Loucy (cell line): ENCODE measurements at regions not wholly inside any gene's neighbourhood (a gene's known extent, or its start where the extent isn't known, plus 50 kb on each side); places are given as distances from the start of the nearest gene placed in this dataset.

Source experiments
- H2AFZ ChIP-seq: fragments of 200-600 bp; sonication (generic); 2 replicates; pipeline ENCODE4 v1.6.0; 2016; ENCODE audit warnings: antibody characterized with exemption, mild to moderate bottlenecking, low read length, moderate library complexity
- H3F3A ChIP-seq: fragments of 200-600 bp; 2 replicates; pipeline ENCODE4 v1.6.0; 2016; ENCODE audit warnings: antibody characterized with exemption, low read depth, mild to moderate bottlenecking
- H3K27me3 ChIP-seq: fragments of 200-600 bp; sonication (generic); 2 replicates; pipeline ENCODE4 v1.6.1; 2014; ENCODE audit warnings: low read length, mild to moderate bottlenecking; ENCODE audit not compliant: insufficient read depth, poor library complexity, severe bottlenecking
- H3K36me3 ChIP-seq: fragments of 200-600 bp; sonication (generic); 2 replicates; pipeline ENCODE4 v1.6.1; 2016; ENCODE audit warnings: low read length; ENCODE audit not compliant: insufficient read depth
- H3K4me1 ChIP-seq: fragments of 200-600 bp; sonication (generic); 2 replicates; pipeline ENCODE4 v1.5.1; 2014; ENCODE audit warnings: low read length, mild to moderate bottlenecking; ENCODE audit not compliant: insufficient read depth, poor library complexity, severe bottlenecking
- H3K4me2 ChIP-seq: fragments of 200-600 bp; sonication (generic); 2 replicates; pipeline ENCODE4 v1.6.0; 2014; ENCODE audit warnings: antibody characterized with exemption, low read length, low read depth, mild to moderate bottlenecking; ENCODE audit not compliant: poor library complexity, severe bottlenecking
- H3K4me3 ChIP-seq: fragments of 200-600 bp; sonication (generic); 2 replicates; pipeline ENCODE4 v1.5.1; 2014; ENCODE audit warnings: low read length, mild to moderate bottlenecking, mixed read lengths; ENCODE audit not compliant: poor library complexity, severe bottlenecking
- H3K79me2 ChIP-seq: fragments of 200-600 bp; sonication (generic); 2 replicates; pipeline ENCODE4 v1.6.1; 2014; ENCODE audit warnings: low read length; ENCODE audit not compliant: insufficient read depth
- H3K9ac ChIP-seq: fragments of 200-600 bp; sonication (generic); 2 replicates; pipeline ENCODE4 v1.6.0; 2014; ENCODE audit warnings: mild to moderate bottlenecking, low read depth, low read length, moderate library complexity; ENCODE audit not compliant: poor library complexity, severe bottlenecking
- H3K9me2 ChIP-seq: fragments of 200-600 bp; sonication (generic); replicated peaks from 2 replicates; pipeline ENCODE4 v1.6.1; 2016; ENCODE audit warnings: low read depth, low read length, mixed read lengths
- H3K9me3 ChIP-seq: fragments of 200-600 bp; sonication (generic); 2 replicates; pipeline ENCODE4 v1.6.1; 2014; ENCODE audit warnings: mild to moderate bottlenecking, antibody characterized with exemption, low read length, low read depth; ENCODE audit not compliant: insufficient read depth
- H4K20me1 ChIP-seq: fragments of 200-600 bp; sonication (generic); 2 replicates; pipeline ENCODE4 v1.6.0; 2014; ENCODE audit warnings: antibody characterized with exemption, low read length, mild to moderate bottlenecking; ENCODE audit not compliant: insufficient read depth, poor library complexity, severe bottlenecking
- CTCF ChIP-seq: fragments of 200-600 bp; sonication (generic); conservative IDR thresholded peaks from 2 replicates; pipeline ENCODE4 v1.5.1; 2014; ENCODE audit warnings: mild to moderate bottlenecking, antibody characterized with exemption, low read length
- EZH2phosphoT487 ChIP-seq: fragments of 200-600 bp; IDR thresholded peaks from 2 replicates; pipeline ENCODE4 v1.6.1; 2018; ENCODE audit warnings: antibody characterized with exemption, mild to moderate bottlenecking, moderate library complexity, borderline replicate concordance

GRCh38 chr3:150296123-150296735 is 111.9 kb upstream of the TSC22D2 start:
- Histone ChIP-seq H3K79me2 (no peaks in the 10 kb centered on the region), H3K9me3 (no peaks in the 10 kb centered on the region), H3K4me2 (no peak overlapping the region), H4K20me1 (no peaks in the 10 kb centered on the region), H3F3A (no peaks in the 10 kb centered on the region), H2AFZ (0 out of 2 replicates have a peak overlapping the region, but pooled peaks have one; percentile 44), H3K36me3 (no peaks in the 10 kb centered on the region), H3K4me3 (no peak overlapping the region), H3K9me2 (no peaks in the 10 kb centered on the region), H3K27me3 (no peaks in the 10 kb centered on the region), H3K9ac (no peak overlapping the region), H3K4me1 (peaks cover 36% of the 10 kb centered on the region)
- TF ChIP-seq EZH2phosphoT487: no peak
- TF ChIP-seq CTCF: no peak

- Histone ChIP-seq H3F3A (no peaks in the 10 kb centered on the region), H3K4me1 (peaks cover 14% of the 10 kb centered on the region), H3K9me3 (no peaks in the 10 kb centered on the region), H3K9ac (no peak overlapping the region), H3K27me3 (no peaks in the 10 kb centered on the region), H2AFZ (peak overlapping the region; percentile 20; the same call in 1 of the 2 replicates), H3K79me2 (no peaks in the 10 kb centered on the region), H3K4me3 (no peak overlapping the region), H3K36me3 (no peaks in the 10 kb centered on the region), H3K4me2 (no peak overlapping the region), H4K20me1 (no peaks in the 10 kb centered on the region), H3K9me2 (no peaks in the 10 kb centered on the region)
- TF ChIP-seq CTCF: no peak
- no peak for TF ChIP-seq EZH2phosphoT487
Measured at GRCh38 chr3:150293401-150294001, 114.6 kb upstream of the TSC22D2 start.

- H3F3A ChIP-seq: no peaks in the 10 kb centered on the region
Measured at GRCh38 chr3:150292891-150293290, 115.2 kb upstream of the TSC22D2 start.

More at GRCh38 chr3:150292891-150293290, 115.2 kb upstream of the TSC22D2 start:
- H3K27me3 ChIP-seq: no peaks in the 10 kb centered on the region
- TF ChIP-seq CTCF (no peak), EZH2phosphoT487 (no peak)
- H3K4me1 ChIP-seq: peaks cover 14% of the 10 kb centered on the region
- no peak overlapping the region for H3K4me2 ChIP-seq
- no peaks in the 10 kb centered on the region for H3K9me3 ChIP-seq
- H3K4me3 ChIP-seq: no peak overlapping the region
- no peaks in the 10 kb centered on the region for H3K9me2 ChIP-seq
- H2AFZ ChIP-seq: peak overlapping the region; percentile 20; the same call in 1 of the 2 replicates
- no peaks in the 10 kb centered on the region for H3K79me2 ChIP-seq
- no peak overlapping the region for H3K9ac ChIP-seq
- H3K36me3 ChIP-seq: no peaks in the 10 kb centered on the region
- no peaks in the 10 kb centered on the region for H4K20me1 ChIP-seq
